Activated T-helper 1 cell treated with anti-CD3 and anti-CD28 coated beads, Interleukin-12 subunit alpha, Interleukin-12 subunit beta, Interleukin-2, Interleukin-4 antibody, amounts not matched to agents 30 ng/mL and 10 ng/mL and 1 ng/mL, durations not matched to agents 14 hours and 24 hours and 36 hours (primary cell): ENCODE measurements at regions not wholly inside any gene's neighbourhood (a gene's known extent, or its start where the extent isn't known, plus 50 kb on each side); places are given as distances from the start of the nearest gene placed in this dataset.

Source experiments
- DNase-seq: peaks from one replicate; pipeline ENCODE4 v3.0.0; 2021; ENCODE audit warnings: low spot score
- H3K27ac Mint-ChIP-seq: one replicate; pipeline ENCODE4 v1.8.0; 2021; ENCODE audit warnings: mild to moderate bottlenecking, mixed read lengths
- H3K27me3 Mint-ChIP-seq: one replicate; pipeline ENCODE4 v1.8.0; 2022; ENCODE audit warnings: mild to moderate bottlenecking, moderate library complexity, mixed read lengths; ENCODE audit not compliant: insufficient read depth
- H3K36me3 Mint-ChIP-seq: one replicate; pipeline ENCODE4 v1.8.0; 2021; ENCODE audit warnings: low read depth, mixed read lengths
- H3K4me1 Mint-ChIP-seq: one replicate; pipeline ENCODE4 v1.8.0; 2021; ENCODE audit warnings: low read depth, mixed read lengths
- H3K4me3 Mint-ChIP-seq: one replicate; pipeline ENCODE4 v1.8.0; 2021; ENCODE audit warnings: mild to moderate bottlenecking, moderate library complexity, mixed read lengths
- H3K9me3 Mint-ChIP-seq: one replicate; pipeline ENCODE4 v1.8.0; 2021; ENCODE audit warnings: mixed read lengths
- intact Hi-C: fragments of 100-400 bp; cut with micrococcal nuclease; formaldehyde crosslinking; loops from one replicate; pipeline ENCODE4 v1.15.1; 2024

DNA sequence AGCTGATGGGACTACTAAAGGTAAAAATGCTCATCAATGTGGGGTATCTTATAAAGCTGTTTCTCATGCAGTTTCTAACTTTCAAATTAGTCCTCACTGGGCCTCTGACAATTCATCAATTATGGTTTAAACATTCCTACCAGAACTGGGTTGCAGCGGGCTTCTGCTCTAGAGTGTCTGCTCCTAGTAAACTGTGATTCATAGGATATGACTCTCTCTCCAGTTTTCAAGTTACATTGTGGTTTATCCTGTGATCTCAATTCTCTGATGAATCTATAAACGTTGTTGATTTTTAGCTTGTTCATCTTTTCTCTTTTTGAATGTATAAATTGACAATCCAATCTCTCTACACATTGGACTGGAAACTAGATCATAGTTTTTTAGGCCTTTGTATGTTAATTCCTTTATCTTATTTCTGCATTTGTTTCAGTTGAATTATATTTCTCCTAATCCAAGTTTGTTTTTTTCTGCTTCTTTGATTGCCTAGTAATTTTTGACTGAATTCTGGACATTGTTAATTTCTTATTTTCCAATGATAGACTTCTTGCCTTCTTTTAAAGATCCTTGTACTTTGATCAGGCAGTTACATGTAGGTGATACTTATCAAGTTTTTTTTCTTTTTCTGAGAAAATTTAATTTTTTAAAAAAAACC lies 822.6 kb downstream of the TLE1 start:
- no peak for DNase-seq
- no peaks in the 10 kb centered on the region for H3K36me3 Mint-ChIP-seq
- H3K4me3 Mint-ChIP-seq = no peak overlapping the region
- intact Hi-C loops = no loop called here
- no peaks in the 10 kb centered on the region for H3K4me1 Mint-ChIP-seq
- H3K27me3 Mint-ChIP-seq = no peaks in the 10 kb centered on the region
- H3K27ac Mint-ChIP-seq = no peak overlapping the region
- H3K9me3 Mint-ChIP-seq = peaks cover 21% of the 10 kb centered on the region

DNA sequence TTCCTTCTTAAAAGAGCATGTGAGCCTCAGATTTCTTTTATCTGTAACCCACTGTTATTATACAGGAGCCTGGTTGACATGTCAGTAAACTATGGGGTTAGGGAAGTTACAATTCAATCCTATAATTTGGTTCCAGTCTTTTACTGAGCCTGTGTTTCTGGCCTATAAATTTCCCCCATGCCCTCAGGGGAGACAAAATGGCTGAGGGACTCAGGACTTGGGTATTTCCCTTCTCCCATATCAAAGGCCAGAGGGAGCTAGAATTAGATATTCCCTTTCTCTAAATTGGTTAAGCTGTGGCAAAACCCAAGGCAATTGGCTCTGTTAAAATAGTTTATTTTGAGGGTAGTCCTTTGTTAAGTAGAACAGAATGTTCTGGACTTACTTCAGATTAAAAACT lies 823.2 kb downstream of the TLE1 start:
- Mint-ChIP-seq H3K9me3 (peaks cover 21% of the 10 kb centered on the region), H3K4me3 (no peak overlapping the region), H3K4me1 (no peaks in the 10 kb centered on the region), H3K27me3 (no peaks in the 10 kb centered on the region), H3K27ac (no peak overlapping the region), H3K36me3 (no peaks in the 10 kb centered on the region)
- no peak for DNase-seq
- intact Hi-C loops = no loop called here

DNA sequence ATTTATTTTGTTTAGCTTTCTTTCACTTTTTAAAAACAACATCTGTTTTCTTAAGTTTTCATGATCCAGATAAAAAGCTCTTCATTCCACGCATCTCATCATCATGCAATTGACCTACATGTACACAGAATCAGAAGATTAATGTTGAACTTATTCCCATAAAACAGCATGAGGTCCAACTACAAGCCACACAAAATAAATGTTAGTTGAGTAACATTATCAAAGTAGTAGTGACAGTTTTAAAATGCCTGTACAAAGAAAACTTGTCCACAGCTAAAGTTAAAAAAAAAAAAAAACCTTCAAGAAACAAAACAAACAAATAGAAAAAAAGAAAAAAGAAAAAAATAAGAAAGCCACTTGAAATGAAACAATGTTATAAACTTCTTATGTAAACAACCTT lies 846.3 kb downstream of the TLE1 start:
- H3K4me1 Mint-ChIP-seq = no peaks in the 10 kb centered on the region
- no peak overlapping the region for H3K4me3 Mint-ChIP-seq
- no peak overlapping the region for H3K27ac Mint-ChIP-seq
- H3K9me3 Mint-ChIP-seq = peaks cover 6% of the 10 kb centered on the region
- no peaks in the 10 kb centered on the region for H3K36me3 Mint-ChIP-seq
- H3K27me3 Mint-ChIP-seq = no peaks in the 10 kb centered on the region
- DNase-seq = no peak
- intact Hi-C loops = no loop called here

DNA sequence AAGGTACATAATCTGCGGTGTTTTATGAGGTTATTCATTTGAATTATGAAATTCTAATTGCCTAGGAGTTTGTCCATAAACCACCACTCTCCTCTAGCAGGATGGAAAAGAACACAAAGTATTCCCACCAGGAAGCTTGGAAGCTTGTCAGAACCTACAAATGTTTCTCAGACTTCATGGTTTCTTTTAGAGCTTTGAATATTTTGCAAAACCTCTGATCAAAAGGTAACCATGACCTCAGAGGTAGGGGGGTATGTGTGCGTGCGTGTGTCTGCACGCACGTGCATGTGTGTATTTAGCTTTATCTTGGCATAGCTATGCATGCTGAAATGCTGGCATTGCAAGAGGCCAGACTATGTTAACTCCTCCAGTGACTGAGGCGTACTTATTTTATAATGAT lies 847.0 kb downstream of the TLE1 start:
- Mint-ChIP-seq H3K4me3 (no peak overlapping the region), H3K9me3 (peaks cover 6% of the 10 kb centered on the region), H3K27me3 (no peaks in the 10 kb centered on the region), H3K27ac (no peak overlapping the region), H3K4me1 (no peaks in the 10 kb centered on the region), H3K36me3 (no peaks in the 10 kb centered on the region)
- DNase-seq = no peak
- intact Hi-C loops = no loop called here

DNA sequence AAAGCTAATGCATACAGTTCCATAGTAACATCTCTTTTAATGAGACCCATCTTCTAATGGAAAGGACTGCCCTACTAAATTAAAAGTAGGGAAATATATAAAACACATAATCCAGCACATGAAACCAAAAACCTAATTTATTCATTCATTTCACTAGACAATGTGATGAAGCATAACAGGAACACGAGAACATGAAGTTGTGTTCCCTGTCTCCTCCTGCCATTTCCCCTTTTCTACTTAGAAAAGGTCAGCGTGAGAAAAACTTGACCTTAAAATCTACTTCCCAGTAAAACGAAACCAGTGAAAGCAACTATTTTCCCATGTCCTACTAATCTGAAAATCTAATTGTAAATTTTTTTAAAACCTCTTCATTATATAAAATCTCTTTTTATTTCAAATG lies 847.5 kb downstream of the TLE1 start:
- DNase-seq = no peak
- Mint-ChIP-seq H3K4me1 (no peaks in the 10 kb centered on the region), H3K36me3 (no peaks in the 10 kb centered on the region), H3K27me3 (no peaks in the 10 kb centered on the region), H3K27ac (no peak overlapping the region), H3K9me3 (peaks cover 6% of the 10 kb centered on the region), H3K4me3 (no peak overlapping the region)
- intact Hi-C loops = no loop called here

DNA sequence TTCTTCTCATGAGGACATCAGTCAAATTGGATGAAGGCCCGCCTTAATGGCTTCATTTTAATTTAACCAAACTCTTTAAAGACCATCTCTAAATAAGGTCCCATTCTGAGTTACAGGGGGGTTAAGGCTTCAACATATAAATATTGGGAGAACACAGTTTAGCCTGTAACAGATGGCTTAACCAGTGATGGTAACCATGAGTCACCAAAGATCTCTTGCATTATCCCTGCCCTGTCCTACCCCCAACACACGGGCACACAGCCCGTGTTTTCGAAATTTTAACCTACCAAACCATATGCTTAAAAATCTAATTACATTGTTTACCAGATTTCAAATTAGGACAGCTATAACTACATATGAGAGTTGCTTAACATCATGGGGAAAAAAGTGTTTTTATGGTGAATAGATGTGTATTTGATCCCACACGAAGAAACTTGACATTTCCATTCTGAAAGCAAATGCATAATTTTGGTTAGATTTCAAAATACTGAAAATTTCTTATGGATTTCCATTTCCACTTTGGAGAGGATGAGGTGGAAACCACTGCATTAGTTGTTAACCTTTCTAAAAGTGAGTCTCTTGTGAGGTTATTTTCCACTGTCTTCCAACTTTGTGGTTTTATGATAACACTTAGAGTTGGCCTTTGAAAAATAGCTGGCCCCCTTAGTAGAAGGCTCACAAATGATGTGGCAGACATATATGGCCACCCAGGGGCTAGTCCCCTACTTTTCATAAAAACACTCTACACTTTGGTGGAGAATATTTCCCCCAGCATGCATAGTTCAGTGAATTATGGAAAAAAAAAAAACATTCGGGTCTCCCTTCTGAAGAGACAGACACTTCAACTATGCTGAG lies 849.3 kb downstream of the TLE1 start:
- H3K4me3 Mint-ChIP-seq = no peak overlapping the region
- no peak overlapping the region for H3K27ac Mint-ChIP-seq
- H3K4me1 Mint-ChIP-seq = no peaks in the 10 kb centered on the region
- H3K9me3 Mint-ChIP-seq = peaks cover 6% of the 10 kb centered on the region
- intact Hi-C loops = no loop called here
- DNase-seq = no peak
- H3K36me3 Mint-ChIP-seq = no peaks in the 10 kb centered on the region
- no peaks in the 10 kb centered on the region for H3K27me3 Mint-ChIP-seq

DNA sequence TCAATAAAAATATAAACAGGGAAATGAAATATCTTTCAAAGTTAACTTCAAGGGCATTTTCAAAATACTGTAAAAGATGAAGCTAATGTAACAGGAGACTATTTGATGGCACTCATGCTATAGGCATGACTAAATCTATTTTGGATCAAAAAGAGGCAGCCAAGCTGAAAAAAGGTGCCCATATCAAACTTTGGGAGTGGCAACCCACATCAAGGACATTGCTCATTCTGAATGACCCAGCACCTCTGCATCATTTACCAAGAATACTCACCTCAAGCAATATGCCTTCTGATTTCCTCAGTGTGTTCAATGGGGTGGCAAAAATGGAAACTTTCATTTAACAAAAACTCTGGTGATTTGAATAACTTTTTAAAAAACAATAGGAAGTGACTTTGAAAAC lies 853.3 kb downstream of the TLE1 start:
- H3K27ac Mint-ChIP-seq = no peak overlapping the region
- intact Hi-C loops = no loop called here
- H3K27me3 Mint-ChIP-seq = no peaks in the 10 kb centered on the region
- peaks cover 7% of the 10 kb centered on the region for H3K9me3 Mint-ChIP-seq
- no peaks in the 10 kb centered on the region for H3K36me3 Mint-ChIP-seq
- H3K4me3 Mint-ChIP-seq = no peak overlapping the region
- DNase-seq = no peak
- H3K4me1 Mint-ChIP-seq = no peaks in the 10 kb centered on the region

DNA sequence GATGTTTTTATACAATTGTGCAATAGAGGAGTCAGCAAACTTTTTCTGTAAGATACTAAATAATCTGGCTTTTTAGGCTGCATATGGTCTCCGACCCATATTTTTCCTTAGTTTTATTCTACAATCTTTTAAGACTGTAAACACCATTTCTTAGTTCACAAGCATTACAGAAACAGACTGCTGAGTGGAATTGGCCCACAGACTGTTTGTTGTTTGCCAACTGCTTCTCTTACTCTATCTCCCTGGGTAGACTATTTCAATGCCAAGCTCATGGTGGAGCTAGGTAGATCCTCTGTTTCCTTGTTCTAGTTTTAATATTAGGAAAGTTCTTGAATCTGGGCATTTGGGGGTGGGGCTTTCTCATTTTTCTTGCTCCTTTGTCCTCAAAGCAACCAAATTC lies 857.6 kb downstream of the TLE1 start:
- Mint-ChIP-seq H3K36me3 (no peaks in the 10 kb centered on the region), H3K27me3 (no peaks in the 10 kb centered on the region), H3K4me1 (no peaks in the 10 kb centered on the region), H3K27ac (no peak overlapping the region), H3K9me3 (peaks cover 16% of the 10 kb centered on the region), H3K4me3 (no peak overlapping the region)
- DNase-seq = no peak
- intact Hi-C loops = no loop called here

DNA sequence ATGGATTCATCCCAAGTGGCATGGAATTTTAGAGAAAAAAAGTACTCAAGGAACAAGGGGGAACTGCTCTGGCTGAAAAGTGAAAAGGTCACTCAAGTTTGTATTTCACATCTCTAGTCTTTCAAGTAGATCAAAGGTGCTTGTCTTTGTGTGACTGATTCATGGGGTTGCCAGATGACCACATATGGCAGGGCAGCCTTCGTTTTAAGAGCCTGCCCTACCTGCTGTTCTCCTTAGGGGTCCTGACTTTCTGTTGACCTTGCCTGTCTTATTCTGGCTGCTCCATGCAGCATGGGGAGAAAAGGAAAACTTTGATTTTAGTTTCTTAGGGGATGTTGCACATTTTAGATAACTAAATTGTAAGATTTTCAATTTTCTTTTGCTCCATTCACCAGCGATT lies 877.7 kb downstream of the TLE1 start:
- H3K27me3 Mint-ChIP-seq = no peaks in the 10 kb centered on the region
- H3K4me1 Mint-ChIP-seq = no peaks in the 10 kb centered on the region
- no peaks in the 10 kb centered on the region for H3K36me3 Mint-ChIP-seq
- intact Hi-C loops = no loop called here
- DNase-seq = no peak
- H3K4me3 Mint-ChIP-seq = no peak overlapping the region
- H3K27ac Mint-ChIP-seq = no peak overlapping the region
- H3K9me3 Mint-ChIP-seq = peaks cover 15% of the 10 kb centered on the region

DNA sequence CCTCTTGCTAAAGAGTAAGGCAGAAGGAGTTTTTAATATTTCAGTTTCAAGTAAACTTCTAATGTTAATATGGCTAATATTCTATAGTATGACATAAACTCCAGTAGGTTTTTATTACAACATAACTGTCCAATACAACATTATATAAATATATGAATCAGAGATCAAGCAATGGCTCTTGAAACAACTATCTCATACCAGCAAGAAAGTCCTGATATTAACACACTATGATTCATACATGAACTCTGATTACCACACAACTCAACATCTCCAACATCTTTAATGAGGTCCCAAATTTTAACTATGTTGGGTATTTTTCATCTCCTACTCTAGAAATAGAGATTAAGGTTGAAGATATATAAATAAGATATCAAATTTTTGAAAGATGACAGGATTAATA lies 878.3 kb downstream of the TLE1 start:
- intact Hi-C loops = no loop called here
- peaks cover 15% of the 10 kb centered on the region for H3K9me3 Mint-ChIP-seq
- H3K27me3 Mint-ChIP-seq = no peaks in the 10 kb centered on the region
- H3K4me1 Mint-ChIP-seq = no peaks in the 10 kb centered on the region
- no peak for DNase-seq
- H3K4me3 Mint-ChIP-seq = no peak overlapping the region
- H3K27ac Mint-ChIP-seq = no peak overlapping the region
- H3K36me3 Mint-ChIP-seq = no peaks in the 10 kb centered on the region

DNA sequence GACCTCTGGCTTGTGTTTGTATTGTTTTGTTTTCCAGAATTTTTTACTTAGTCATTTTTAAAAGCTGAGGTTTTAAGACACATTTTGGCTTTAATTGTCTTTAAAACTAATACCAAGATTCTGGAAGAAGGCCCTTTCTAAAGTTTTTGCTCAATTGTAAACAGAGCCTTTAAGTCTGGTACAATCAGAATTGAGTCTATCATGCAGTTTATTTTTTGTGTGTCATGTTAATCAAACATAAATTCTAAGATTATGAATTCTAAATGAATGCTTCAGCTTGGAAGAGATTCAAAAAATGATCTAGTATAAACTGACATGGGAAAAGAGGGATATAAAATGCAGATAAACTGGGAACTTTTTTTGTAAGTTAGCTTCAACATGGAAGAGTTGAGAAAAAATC lies 882.7 kb downstream of the TLE1 start:
- Mint-ChIP-seq H3K36me3 (no peaks in the 10 kb centered on the region), H3K27ac (no peak overlapping the region), H3K4me3 (no peak overlapping the region), H3K4me1 (no peaks in the 10 kb centered on the region), H3K27me3 (no peaks in the 10 kb centered on the region), H3K9me3 (no peaks in the 10 kb centered on the region)
- intact Hi-C loops = no loop called here
- no peak for DNase-seq

DNA sequence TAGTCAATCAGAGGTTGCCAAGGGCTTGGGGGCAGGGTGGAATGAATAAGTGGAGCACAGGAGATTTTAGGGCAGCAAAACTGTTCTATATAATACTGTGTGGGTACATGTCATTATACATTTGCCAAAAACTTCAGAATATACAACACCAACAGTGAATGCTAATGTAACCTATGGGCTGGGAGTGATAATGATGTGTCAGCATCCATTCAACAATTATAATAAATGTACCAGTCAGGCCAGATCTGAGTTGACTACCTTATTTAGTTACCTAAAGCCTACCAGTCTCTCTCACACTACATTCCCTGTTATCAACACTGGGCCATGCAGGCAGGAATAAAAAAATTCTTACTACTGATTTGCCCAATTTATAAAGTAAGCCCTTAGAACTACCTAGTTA lies 884.5 kb downstream of the TLE1 start:
- H3K36me3 Mint-ChIP-seq = no peaks in the 10 kb centered on the region
- intact Hi-C loops = no loop called here
- no peak for DNase-seq
- H3K4me1 Mint-ChIP-seq = no peaks in the 10 kb centered on the region
- no peak overlapping the region for H3K4me3 Mint-ChIP-seq
- H3K27ac Mint-ChIP-seq = no peak overlapping the region
- H3K27me3 Mint-ChIP-seq = no peaks in the 10 kb centered on the region
- H3K9me3 Mint-ChIP-seq = no peaks in the 10 kb centered on the region

DNA sequence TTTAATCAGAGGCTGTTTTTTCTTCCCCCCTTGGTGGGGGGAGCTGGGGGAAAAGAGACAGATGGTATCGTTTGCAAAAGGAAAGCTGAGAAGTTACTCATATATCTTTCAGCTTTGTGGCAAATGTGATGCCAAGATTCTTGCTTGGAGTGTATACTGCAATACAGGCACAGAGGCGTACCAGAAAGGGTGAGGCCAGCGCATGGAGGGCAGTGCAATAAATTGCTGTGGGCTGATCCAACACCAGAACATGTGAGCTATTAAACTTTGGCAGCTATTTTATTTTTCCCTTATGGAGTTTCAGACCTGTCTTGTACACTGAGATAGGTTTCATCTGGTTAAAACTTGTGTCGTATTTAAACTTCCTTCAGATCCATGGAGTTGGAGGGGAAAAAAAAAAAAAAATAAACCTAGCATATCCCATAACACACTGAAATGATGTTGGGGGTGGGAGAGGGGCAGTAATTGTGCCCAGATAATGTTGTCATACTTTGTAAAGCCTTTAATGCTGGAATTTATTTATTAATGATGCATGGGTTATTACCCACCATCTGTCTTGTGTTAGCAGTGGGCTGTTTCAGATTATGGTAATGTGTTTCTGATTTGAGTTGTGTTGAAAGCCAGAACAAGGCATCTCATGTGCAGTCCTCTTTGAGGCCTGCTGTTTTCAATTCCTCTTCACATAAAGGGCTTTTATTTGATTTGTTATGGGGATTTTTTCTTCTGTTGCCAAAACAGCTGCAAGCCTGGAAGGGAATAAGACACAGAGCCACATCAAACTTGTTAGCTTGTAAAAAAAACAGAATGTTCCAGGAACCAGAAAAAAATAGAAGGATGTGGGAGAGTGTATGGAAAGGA lies 891.3 kb downstream of the TLE1 start:
- intact Hi-C loops = no loop called here
- no peaks in the 10 kb centered on the region for H3K9me3 Mint-ChIP-seq
- H3K27ac Mint-ChIP-seq = no peak overlapping the region
- DNase-seq = no peak
- no peaks in the 10 kb centered on the region for H3K4me1 Mint-ChIP-seq
- no peak overlapping the region for H3K4me3 Mint-ChIP-seq
- no peaks in the 10 kb centered on the region for H3K27me3 Mint-ChIP-seq
- H3K36me3 Mint-ChIP-seq = no peaks in the 10 kb centered on the region
